GM12891 (cell line): ENCODE measurements at regions not wholly inside any gene's neighbourhood (a gene's known extent, or its start where the extent isn't known, plus 50 kb on each side); places are given as distances from the start of the nearest gene placed in this dataset.

Source experiments
- DNase-seq: peaks from one replicate; pipeline ENCODE4 v3.0.0; 2011; ENCODE audit warnings: low spot score; ENCODE audit not compliant: insufficient read length
- FAIRE-seq: peaks from 2 replicates; lab custom pipeline; 2011; peaks lifted over from hg19 to GRCh38; lab: Jason Lieb, UNC
- PAX5 ChIP-seq: IDR thresholded peaks from 2 replicates; pipeline ENCODE4 v1.6.1; 2011; ENCODE audit warnings: low read length, moderate library complexity, mild to moderate bottlenecking; ENCODE audit not compliant: insufficient read depth, severe bottlenecking
- POLR2A ChIP-seq: IDR thresholded peaks from 2 replicates; pipeline ENCODE4 v1.6.1; 2011; ENCODE audit warnings: low read depth, low read length, control low read depth
- POLR2AphosphoS5 ChIP-seq: IDR thresholded peaks from 2 replicates; pipeline ENCODE4 v1.6.1; 2011; ENCODE audit warnings: low read depth, low read length, control low read depth
- POU2F2 ChIP-seq: IDR thresholded peaks from 2 replicates; pipeline ENCODE4 v1.6.1; 2011; ENCODE audit warnings: low read depth, mild to moderate bottlenecking, control low read depth, low read length, moderate library complexity
- SPI1 ChIP-seq: IDR thresholded peaks from 2 replicates; pipeline ENCODE4 v1.6.1; 2011; ENCODE audit warnings: low read depth, low read length, control low read depth
- TAF1 ChIP-seq: IDR thresholded peaks from 2 replicates; pipeline ENCODE4 v1.6.1; 2011; ENCODE audit warnings: low read depth, low read length, control low read depth

DNA sequence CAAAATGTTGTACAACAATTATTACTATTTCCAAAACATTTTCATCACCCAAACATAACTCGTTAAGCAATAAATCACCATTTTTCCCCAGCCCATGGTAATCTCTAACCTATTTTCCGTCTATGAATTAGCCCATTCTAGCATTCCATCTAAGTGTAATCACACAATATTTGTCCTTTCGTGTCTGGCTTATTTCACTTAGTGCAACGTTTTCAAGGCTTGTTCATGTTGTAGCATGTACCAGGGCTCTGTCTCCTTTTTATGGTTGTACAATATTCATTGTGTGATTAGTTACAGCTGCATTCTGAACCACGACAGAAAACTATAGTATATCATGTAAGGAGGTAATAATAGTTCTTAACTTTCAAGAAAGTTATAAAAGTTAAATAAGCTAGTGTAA is 656.0 kb upstream of the HS3ST1 start:
- FAIRE-seq (no peak), DNase-seq (no peak)
- TF ChIP-seq POLR2A (no peak), PAX5 (no peak), TAF1 (no peak), POLR2AphosphoS5 (no peak), SPI1 (no peak), POU2F2 (no peak)

GRCh38 chr4:12071316-12071715 is 642.6 kb upstream of the HS3ST1 start:
- no peak for FAIRE-seq
- TF ChIP-seq PAX5: no peak

DNA sequence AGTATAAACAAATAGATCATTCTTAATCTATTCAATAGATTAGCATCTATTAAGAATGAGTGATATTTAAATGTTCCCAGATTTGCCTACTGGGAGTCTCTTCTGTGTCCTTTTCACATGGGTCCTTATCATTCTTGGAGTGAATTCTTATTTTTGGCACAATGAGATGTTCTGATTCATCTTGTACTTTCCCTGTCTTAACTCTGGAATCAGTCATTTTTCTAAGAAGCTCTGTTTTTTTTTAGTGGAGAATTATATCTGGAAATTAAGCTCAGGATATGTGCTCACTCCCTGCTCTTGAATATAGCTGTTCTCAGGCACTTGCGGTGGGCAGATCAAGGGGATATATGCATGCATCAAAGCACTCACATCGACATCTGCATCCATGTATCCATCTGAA is 625.3 kb upstream of the HS3ST1 start:
- no peak for DNase-seq
- TF ChIP-seq POLR2A (no peak), PAX5 (no peak), POU2F2 (no peak), POLR2AphosphoS5 (no peak), TAF1 (no peak), SPI1 (no peak)
- no peak for FAIRE-seq

More at GRCh38 chr4:12071316-12071715, 642.6 kb upstream of the HS3ST1 start:
- no peak for DNase-seq

- no peak for DNase-seq
- FAIRE-seq: no peak
Measured at GRCh38 chr4:12053556-12053955, 624.9 kb upstream of the HS3ST1 start.

DNA sequence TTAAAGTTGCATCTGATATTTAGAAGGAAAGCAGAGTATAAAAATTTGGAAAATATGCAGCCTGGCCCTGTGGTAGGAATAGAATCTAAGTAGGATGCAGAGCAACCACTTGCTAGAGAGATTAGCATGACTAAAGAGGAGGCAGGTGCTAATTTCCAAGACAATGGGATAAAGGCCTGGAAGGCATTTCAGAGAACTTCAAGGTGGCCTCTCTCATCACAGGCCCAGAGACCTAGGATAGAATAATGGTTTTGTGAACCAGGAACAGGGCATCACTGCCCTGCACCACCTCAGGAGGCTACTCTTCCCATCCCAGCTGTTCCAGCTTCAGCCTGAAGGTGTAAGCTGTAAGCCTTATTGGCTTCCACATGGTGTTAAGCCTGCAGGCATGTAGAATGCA is 621.7 kb upstream of the HS3ST1 start:
- FAIRE-seq: no peak
- TF ChIP-seq POU2F2: no peak
- no peak for TF ChIP-seq TAF1
- TF ChIP-seq SPI1: no peak
- TF ChIP-seq POLR2AphosphoS5: no peak
- no peak for TF ChIP-seq PAX5
- TF ChIP-seq POLR2A: no peak
- DNase-seq: no peak

More at GRCh38 chr4:12053556-12053955, 624.9 kb upstream of the HS3ST1 start:
- TF ChIP-seq POLR2A (no peak), SPI1 (no peak), TAF1 (no peak), PAX5 (no peak), POU2F2 (no peak), POLR2AphosphoS5 (no peak)

DNA sequence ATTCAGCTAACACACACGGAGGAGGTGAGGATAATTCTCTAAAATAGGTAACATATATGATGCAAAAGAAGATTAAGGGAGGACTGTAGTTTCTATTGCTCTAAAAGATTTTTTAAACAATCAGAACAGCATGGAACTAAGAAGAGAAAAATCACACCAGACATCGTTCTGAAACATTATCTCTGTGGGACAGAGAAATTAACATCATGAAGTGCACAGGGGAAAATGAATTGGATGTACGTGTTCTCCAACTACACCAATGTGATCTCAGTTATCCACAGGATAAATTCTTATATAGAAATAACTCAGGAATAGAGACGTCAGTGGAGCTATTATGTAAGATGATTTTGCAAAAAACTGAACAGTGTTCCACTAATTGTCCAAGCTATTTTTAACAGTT is 614.1 kb upstream of the HS3ST1 start:
- FAIRE-seq: no peak
- no peak for DNase-seq
- TF ChIP-seq SPI1: no peak
- no peak for TF ChIP-seq POLR2A
- TF ChIP-seq POLR2AphosphoS5: no peak
- TF ChIP-seq TAF1: no peak
- TF ChIP-seq PAX5: no peak
- TF ChIP-seq POU2F2: no peak

GRCh38 chr4:12041828-12042227 is 613.1 kb upstream of the HS3ST1 start:
- TF ChIP-seq SPI1: no peak
- no peak for TF ChIP-seq TAF1
- no peak for TF ChIP-seq PAX5
- TF ChIP-seq POU2F2: no peak
- no peak for TF ChIP-seq POLR2AphosphoS5
- no peak for TF ChIP-seq POLR2A
- FAIRE-seq (no peak), DNase-seq (no peak)

GRCh38 chr4:12036450-12036849 is 607.8 kb upstream of the HS3ST1 start:
- TF ChIP-seq POLR2AphosphoS5 (no peak), POLR2A (no peak), PAX5 (no peak), SPI1 (no peak), TAF1 (no peak), POU2F2 (no peak)
- no peak for DNase-seq
- no peak for FAIRE-seq

- TF ChIP-seq POLR2A (no peak), SPI1 (no peak), TAF1 (no peak)
- no peak for FAIRE-seq
- no peak for DNase-seq
Measured at GRCh38 chr4:12028258-12028657, 599.6 kb upstream of the HS3ST1 start.

GRCh38 chr4:12022409-12022808 is 593.7 kb upstream of the HS3ST1 start:
- no peak for TF ChIP-seq POLR2AphosphoS5
- no peak for TF ChIP-seq PAX5
- no peak for TF ChIP-seq TAF1
- TF ChIP-seq POU2F2: no peak
- no peak for TF ChIP-seq SPI1
- no peak for TF ChIP-seq POLR2A
- no peak for DNase-seq
- no peak for FAIRE-seq
